HCT116 (cell line): ENCODE measurements at regions not wholly inside any gene's neighbourhood (a gene's known extent, or its start where the extent isn't known, plus 50 kb on each side); places are given as distances from the start of the nearest gene placed in this dataset.

Experiments used
- ATAC-seq: fragments of 200-7000 bp; cut with Tn5 transposase; 2 replicates; pipeline ENCODE4 v1.9.1; 2020; ENCODE audit warnings: mild to moderate bottlenecking, moderate library complexity
- BruUV-seq: library from RNA; stranded (reverse); fragments of 400-500 nt; replicated peaks from 2 replicates; lab custom pipeline; 2021; lab: Mats Ljungman, UMichigan
- CTCF ChIA-PET: fragments of 300-600 bp; sonication (Branson Sonifier 250); formaldehyde crosslinking; loops from one replicate; lab custom pipeline; 2021; ENCODE audit warnings: antibody characterized with exemption; lab: Charles Lee
- POLR2A ChIA-PET: fragments of 300-600, 350-600 bp; sonication (Branson Sonifier 250); formaldehyde crosslinking; loops from one replicate; lab custom pipeline; 2021; ENCODE audit warnings: antibody characterized with exemption; lab: Charles Lee
- RAD21 ChIA-PET, 2 experiments: fragments of 300-600 bp; sonication (Branson Sonifier 250); formaldehyde crosslinking; loops; one replicate each; lab custom pipeline; 2023; ENCODE audit warnings: low total read pairs in 2 of 2; ENCODE audit not compliant: uncharacterized antibody in 2 of 2, unreplicated experiment in 2 of 2, low non-redundant PET in 1 of 2; lab: Charles Lee
- DNase-seq: peaks from one replicate; pipeline ENCODE4 v3.0.0-alpha.2; 2010; ENCODE audit warnings: low read depth, low spot score
- H2AFZ ChIP-seq: fragments of 200-600 bp; shearing (Covaris generic), sonication (generic); 2 replicates; pipeline ENCODE4 v1.6.1; 2017; ENCODE audit warnings: low read depth, mixed run types, mixed read lengths, antibody characterized with exemption, low read length; ENCODE audit not compliant: poor library complexity, severe bottlenecking
- H3K27ac ChIP-seq: 2 replicates; pipeline ENCODE4 v1.5.1; 2012; ENCODE audit warnings: low read depth, low read length
- H3K27me3 ChIP-seq: fragments of 200-600 bp; sonication (generic); 2 replicates; pipeline ENCODE4 v1.6.1; 2016; ENCODE audit warnings: mixed run types, low read length, mixed read lengths; ENCODE audit not compliant: insufficient read depth
- H3K36me3 ChIP-seq, 2 experiments: fragments of 200-500 bp in 1 of 2; fragments of 200-600 bp in 1 of 2; sonication (Bioruptor generic) in 1 of 2; sonication (generic) in 1 of 2; 2 replicates each; pipeline versions ENCODE4 v1.5.1 to v1.6.1; 2014 to 2016; ENCODE audit warnings: low read length in 2 of 2, inconsistent platforms in 1 of 2, mixed read lengths in 1 of 2, mixed run types in 1 of 2; ENCODE audit not compliant: insufficient read depth in 2 of 2, control insufficient read depth in 1 of 2
- H3K4me1 ChIP-seq, 2 experiments: fragments of 200-600 bp in 1 of 2; sonication (generic) in 1 of 2; 2 replicates each; pipeline versions ENCODE4 v1.5.1 to v1.6.1; 2012 to 2017; ENCODE audit warnings: low read length in 2 of 2, inconsistent platforms in 1 of 2, mild to moderate bottlenecking in 1 of 2, mixed read lengths in 1 of 2, mixed run types in 1 of 2, moderate library complexity in 1 of 2; ENCODE audit not compliant: insufficient read depth in 2 of 2, control insufficient read depth in 1 of 2
- H3K4me2 ChIP-seq: fragments of 200-600 bp; sonication (generic); 2 replicates; pipeline ENCODE4 v1.6.1; 2017; ENCODE audit warnings: mixed run types, low read length, mixed read lengths
- H3K4me3 ChIP-seq, 2 experiments: fragments of 200-600 bp in 1 of 2; sonication (generic) in 1 of 2; replicated peaks in 1 of 2; 2 replicates each; pipeline ENCODE4 v1.5.1; 2011 to 2016; ENCODE audit warnings: low read length in 2 of 2, control low read depth in 1 of 2, low read depth in 1 of 2, mild to moderate bottlenecking in 1 of 2, mixed read lengths in 1 of 2, mixed run types in 1 of 2
- H3K79me2 ChIP-seq: fragments of 200-600 bp; sonication (generic); 2 replicates; pipeline ENCODE4 v1.6.1; 2017; ENCODE audit warnings: mild to moderate bottlenecking, mixed run types, low read length, moderate library complexity, mixed read lengths; ENCODE audit not compliant: insufficient read depth
- H3K9ac ChIP-seq: fragments of 200-600 bp; sonication (generic); 2 replicates; pipeline ENCODE4 v1.6.1; 2016; ENCODE audit warnings: low read length, mixed read lengths
- H3K9me2 ChIP-seq: fragments of 200-600 bp; sonication (generic), shearing (Covaris generic); 2 replicates; pipeline ENCODE4 v1.6.1; 2017; ENCODE audit warnings: mixed run types, mild to moderate bottlenecking, moderate library complexity; ENCODE audit not compliant: insufficient read depth
- H3K9me3 ChIP-seq, 2 experiments: fragments of 200-500 bp in 1 of 2; fragments of 200-600 bp in 1 of 2; sonication (Bioruptor generic) in 1 of 2; sonication (generic) in 1 of 2; 2 replicates each; pipeline ENCODE4 v1.6.1; 2014 to 2017; ENCODE audit warnings: low read length in 2 of 2, mixed read lengths in 2 of 2, inconsistent platforms in 1 of 2, low read depth in 1 of 2, mild to moderate bottlenecking in 1 of 2, mixed run types in 1 of 2, moderate library complexity in 1 of 2; ENCODE audit not compliant: control insufficient read depth in 1 of 2, insufficient read depth in 1 of 2
- H4K20me1 ChIP-seq: fragments of 200-600 bp; sonication (generic), shearing (Covaris generic); 2 replicates; pipeline ENCODE4 v1.6.1; 2017; ENCODE audit warnings: mixed run types, mild to moderate bottlenecking, moderate library complexity; ENCODE audit not compliant: insufficient read depth
- JUND ChIP-seq: IDR thresholded peaks from 2 replicates; pipeline ENCODE4 v1.6.1; 2012
- POLR2AphosphoS5 ChIP-seq: IDR thresholded peaks from 2 replicates; pipeline ENCODE4 v1.6.1; 2011; ENCODE audit warnings: mild to moderate bottlenecking, low read depth, low read length, moderate library complexity
- REST ChIP-seq: IDR thresholded peaks from 2 replicates; pipeline ENCODE4 v1.6.1; 2012; ENCODE audit warnings: low read depth
- TCF7L2 ChIP-seq: IDR thresholded peaks from 2 replicates; pipeline ENCODE4 v1.7.0; 2011; ENCODE audit warnings: borderline replicate concordance, inconsistent platforms; ENCODE audit not compliant: insufficient read depth, insufficient read length; ENCODE audit errors: extremely low read depth
- YY1 ChIP-seq: IDR thresholded peaks from 2 replicates; pipeline ENCODE4 v1.6.1; 2011; ENCODE audit warnings: low read length, low read depth, moderate library complexity, mild to moderate bottlenecking; ENCODE audit not compliant: insufficient replicate concordance; ENCODE audit errors: extremely low read depth
- intact Hi-C: fragments of 100-400 bp; cut with micrococcal nuclease; formaldehyde crosslinking; loops from 2 replicates; pipeline ENCODE4 v1.10.0; 2022

GRCh38 chr9:524008-524407 lies 309.3 kb downstream of the DOCK8 start:
- Histone ChIP-seq H3K27ac (no peak overlapping the region), H3K27me3 (no peaks in the 10 kb centered on the region), H3K4me2 (no peak overlapping the region), H3K36me3 (0 out of 4 replicates have a peak, but pooled peaks cover 0 to 5% of the 10 kb centered on the region in 2 experiments), H3K4me1 (no peaks in the 10 kb centered on the region), H3K4me3 (no peak overlapping the region), H3K9ac (no peak overlapping the region), H3K9me3 (no peaks in the 10 kb centered on the region), H4K20me1 (no peaks in the 10 kb centered on the region), H3K9me2 (no peaks in the 10 kb centered on the region), H2AFZ (no peak overlapping the region), H3K79me2 (peaks cover 46% of the 10 kb centered on the region)
- ATAC-seq (no peak), DNase-seq (no peak)
- ChIA-PET CTCF (no interaction called here), RAD21 (no interaction called here), POLR2A (no interaction called here)
- intact Hi-C loops = loop anchor here (10.0 kb wide), 1 partner anchor 59 kb away; no protein-coding TSS in a partner anchor
- no TSS peak for BruUV-seq
- TF ChIP-seq TCF7L2 (no peak), POLR2AphosphoS5 (no peak), YY1 (no peak), REST (no peak), JUND (no peak)
